ENCODE measurements at regions not wholly inside any gene's neighbourhood (a gene's known extent, or its start where the extent isn't known, plus 50 kb on each side); places are given as distances from the start of the nearest gene placed in this dataset.
A peak's percentile ranks its signal among the peaks of the same experiment; 100 is the strongest.

GRCh38 chr1:62384276-62385005, 52.4 kb upstream of the USP1 start:
- no peak overlapping the region for H3K4me3 ChIP-seq (ENCODE audit: low read depth, low read length)
- DNase-seq (ENCODE audit: low read depth) = peak; percentile 94
- no peak for TF ChIP-seq CTCF (conservative IDR thresholded peaks at IDR 0.05; ENCODE audit: low read depth, low read length)

- no peak for TF ChIP-seq CTCF (conservative IDR thresholded peaks at IDR 0.05; ENCODE audit: low read depth, low read length)
- no peak for DNase-seq (ENCODE audit: low read depth)
- no peak overlapping the region for H3K4me3 ChIP-seq (ENCODE audit: low read depth, low read length)
Observed at GRCh38 chr1:62385923-62386322, 50.9 kb upstream of the USP1 start.

- no peak for TF ChIP-seq CTCF (conservative IDR thresholded peaks at IDR 0.05; ENCODE audit: low read depth, low read length)
- H3K4me3 ChIP-seq (ENCODE audit: low read depth, low read length) = no peak overlapping the region
- DNase-seq (ENCODE audit: low read depth) = peak; percentile 39
Observed at GRCh38 chr1:62386351-62387121, 50.3 kb upstream of the USP1 start.

All from choroid plexus epithelial cell (primary cell).